ENCODE measurements at regions not wholly inside any gene's neighbourhood (a gene's known extent, or its start where the extent isn't known, plus 50 kb on each side); places are given as distances from the start of the nearest gene placed in this dataset.

GRCh38 chr18:25710981-25711380 is 359.0 kb upstream of the ZNF521 start:
- H3K4me3 ChIP-seq (ENCODE audit: control insufficient read depth, low read depth, low read length), result no peak overlapping the region
- no peak for DNase-seq (ENCODE audit: low read depth)
- TF ChIP-seq CTCF (conservative IDR thresholded peaks at IDR 0.05; ENCODE audit: control insufficient read depth, insufficient read depth, low read depth, low read length), result no peak

- TF ChIP-seq CTCF (conservative IDR thresholded peaks at IDR 0.05; ENCODE audit: control insufficient read depth, insufficient read depth, low read depth, low read length), result no peak
- DNase-seq (ENCODE audit: low read depth), result no peak
- H3K4me3 ChIP-seq (ENCODE audit: control insufficient read depth, low read depth, low read length), result no peak overlapping the region
Observed at GRCh38 chr18:25705650-25706049, 353.7 kb upstream of the ZNF521 start.

GRCh38 chr18:25704494-25704893 is 352.5 kb upstream of the ZNF521 start:
- no peak for TF ChIP-seq CTCF (conservative IDR thresholded peaks at IDR 0.05; ENCODE audit: control insufficient read depth, insufficient read depth, low read depth, low read length)
- no peak overlapping the region for H3K4me3 ChIP-seq (ENCODE audit: control insufficient read depth, low read depth, low read length)
- DNase-seq (ENCODE audit: low read depth), result no peak

GRCh38 chr18:25704071-25704470 is 352.1 kb upstream of the ZNF521 start:
- no peak for TF ChIP-seq CTCF (conservative IDR thresholded peaks at IDR 0.05; ENCODE audit: control insufficient read depth, insufficient read depth, low read depth, low read length)
- DNase-seq (ENCODE audit: low read depth), result no peak
- no peak overlapping the region for H3K4me3 ChIP-seq (ENCODE audit: control insufficient read depth, low read depth, low read length)

GRCh38 chr18:25701821-25702220 is 349.9 kb upstream of the ZNF521 start:
- DNase-seq (ENCODE audit: low read depth), result no peak
- TF ChIP-seq CTCF (conservative IDR thresholded peaks at IDR 0.05; ENCODE audit: control insufficient read depth, insufficient read depth, low read depth, low read length), result no peak
- no peak overlapping the region for H3K4me3 ChIP-seq (ENCODE audit: control insufficient read depth, low read depth, low read length)

- DNase-seq (ENCODE audit: low read depth), result no peak
- no peak overlapping the region for H3K4me3 ChIP-seq (ENCODE audit: control insufficient read depth, low read depth, low read length)
- TF ChIP-seq CTCF (conservative IDR thresholded peaks at IDR 0.05; ENCODE audit: control insufficient read depth, insufficient read depth, low read depth, low read length), result no peak
Observed at GRCh38 chr18:25686960-25687500, 335.1 kb upstream of the ZNF521 start.

- no peak overlapping the region for H3K4me3 ChIP-seq (ENCODE audit: control insufficient read depth, low read depth, low read length)
- no peak for DNase-seq (ENCODE audit: low read depth)
- TF ChIP-seq CTCF (conservative IDR thresholded peaks at IDR 0.05; ENCODE audit: control insufficient read depth, insufficient read depth, low read depth, low read length), result no peak
Observed at GRCh38 chr18:25685088-25685487, 333.1 kb upstream of the ZNF521 start.

Measured in fibroblast of mammary gland (primary cell).